Immature natural killer cell (primary cell): ENCODE measurements at regions not wholly inside any gene's neighbourhood (a gene's known extent, or its start where the extent isn't known, plus 50 kb on each side); places are given as distances from the start of the nearest gene placed in this dataset.

ENCODE experiments used
- DNase-seq, 3 donors: peaks; one replicate each; pipeline ENCODE4 v3.0.0; 2022; ENCODE audit warnings: mixed read lengths in 1 of 3
- H3K27ac Mint-ChIP-seq, 6 donors: one replicate each; pipeline ENCODE4 v1.8.0; 2020; ENCODE audit warnings: mixed read lengths in 6 of 6, mild to moderate bottlenecking in 5 of 6, inconsistent platforms in 4 of 6, moderate library complexity in 3 of 6
- H3K27me3 Mint-ChIP-seq, 3 donors: one replicate each; pipeline ENCODE4 v1.8.0; 2020 to 2021; ENCODE audit warnings: low read depth in 3 of 3, mild to moderate bottlenecking in 3 of 3, mixed read lengths in 3 of 3, moderate library complexity in 3 of 3, inconsistent platforms in 1 of 3
- H3K36me3 Mint-ChIP-seq, 3 donors: one replicate each; pipeline ENCODE4 v1.8.0; 2020; ENCODE audit warnings: mixed read lengths in 3 of 3, inconsistent platforms in 2 of 3, mild to moderate bottlenecking in 2 of 3
- H3K4me1 Mint-ChIP-seq, 2 donors: one replicate each; pipeline ENCODE4 v1.8.0; 2020; ENCODE audit warnings: inconsistent platforms in 2 of 2, mild to moderate bottlenecking in 2 of 2, mixed read lengths in 2 of 2, moderate library complexity in 1 of 2
- H3K4me3 Mint-ChIP-seq, 5 donors: one replicate each; pipeline ENCODE4 v1.8.0; 2020; ENCODE audit warnings: mild to moderate bottlenecking in 5 of 5, mixed read lengths in 5 of 5, inconsistent platforms in 3 of 5, moderate library complexity in 3 of 5
- H3K9me3 Mint-ChIP-seq, 6 donors: one replicate each; pipeline ENCODE4 v1.8.0; 2020; ENCODE audit warnings: mild to moderate bottlenecking in 6 of 6, mixed read lengths in 6 of 6, inconsistent platforms in 4 of 6, moderate library complexity in 3 of 6

GRCh38 chr15:92316586-92317295, 76.9 kb upstream of the ST8SIA2 start:
- H3K27me3 Mint-ChIP-seq = peaks cover 0 to 10% (median 0%) of the 10 kb centered on the region in 3 donors

GRCh38 chr15:92320012-92320699, 73.5 kb upstream of the ST8SIA2 start:
- DNase-seq = no peak
- H3K4me1 Mint-ChIP-seq = no peaks in the 10 kb centered on the region
- H3K4me3 Mint-ChIP-seq = no peak overlapping the region
- peaks cover 0 to 2% (median 0%) of the 10 kb centered on the region in 6 donors for H3K9me3 Mint-ChIP-seq
- H3K36me3 Mint-ChIP-seq = no peaks in the 10 kb centered on the region
- H3K27me3 Mint-ChIP-seq = peaks cover 0 to 6% (median 1%) of the 10 kb centered on the region in 3 donors
- no peak overlapping the region for H3K27ac Mint-ChIP-seq

More at GRCh38 chr15:92316586-92317295, 76.9 kb upstream of the ST8SIA2 start:
- Mint-ChIP-seq H3K36me3 (no peaks in the 10 kb centered on the region), H3K4me1 (no peaks in the 10 kb centered on the region), H3K9me3 (peaks cover 0 to 2% (median 0%) of the 10 kb centered on the region in 6 donors), H3K4me3 (no peak overlapping the region), H3K27ac (no peak overlapping the region)
- DNase-seq = no peak

GRCh38 chr15:92322566-92323355, 70.9 kb upstream of the ST8SIA2 start:
- no peaks in the 10 kb centered on the region for H3K9me3 Mint-ChIP-seq
- H3K36me3 Mint-ChIP-seq = no peaks in the 10 kb centered on the region
- peaks cover 0 to 4% (median 2%) of the 10 kb centered on the region in 3 donors for H3K27me3 Mint-ChIP-seq
- no peak overlapping the region for H3K27ac Mint-ChIP-seq
- no peak overlapping the region for H3K4me3 Mint-ChIP-seq
- no peak for DNase-seq
- H3K4me1 Mint-ChIP-seq = no peaks in the 10 kb centered on the region

GRCh38 chr15:92323525-92323924, 70.2 kb upstream of the ST8SIA2 start:
- Mint-ChIP-seq H3K9me3 (no peaks in the 10 kb centered on the region), H3K27me3 (peaks cover 0 to 4% (median 2%) of the 10 kb centered on the region in 3 donors), H3K36me3 (no peaks in the 10 kb centered on the region), H3K27ac (no peak overlapping the region), H3K4me1 (no peaks in the 10 kb centered on the region), H3K4me3 (no peak overlapping the region)
- DNase-seq = no peak

- no peak for DNase-seq
- Mint-ChIP-seq H3K9me3 (no peaks in the 10 kb centered on the region), H3K4me3 (no peak overlapping the region), H3K36me3 (no peaks in the 10 kb centered on the region), H3K27ac (no peak overlapping the region), H3K27me3 (peaks cover 2 to 6% (median 4%) of the 10 kb centered on the region in 3 donors), H3K4me1 (no peaks in the 10 kb centered on the region)
These were observed 69.3 kb upstream of the ST8SIA2 start for GRCh38 chr15:92324101-92324963.

GRCh38 chr15:92326236-92326635, 67.4 kb upstream of the ST8SIA2 start:
- no peaks in the 10 kb centered on the region for H3K36me3 Mint-ChIP-seq
- H3K27me3 Mint-ChIP-seq = peaks cover 2 to 4% (median 3%) of the 10 kb centered on the region in 3 donors
- no peaks in the 10 kb centered on the region for H3K4me1 Mint-ChIP-seq
- H3K9me3 Mint-ChIP-seq = no peaks in the 10 kb centered on the region
- DNase-seq = no peak
- no peak overlapping the region for H3K27ac Mint-ChIP-seq
- H3K4me3 Mint-ChIP-seq = no peak overlapping the region

- H3K9me3 Mint-ChIP-seq = peaks cover 0 to 3% (median 0%) of the 10 kb centered on the region in 6 donors
- H3K27ac Mint-ChIP-seq = no peak overlapping the region
- peaks cover 2 to 4% (median 3%) of the 10 kb centered on the region in 3 donors for H3K27me3 Mint-ChIP-seq
- no peaks in the 10 kb centered on the region for H3K4me1 Mint-ChIP-seq
- no peak overlapping the region for H3K4me3 Mint-ChIP-seq
- DNase-seq = no peak
- H3K36me3 Mint-ChIP-seq = no peaks in the 10 kb centered on the region
These were observed 66.6 kb upstream of the ST8SIA2 start for GRCh38 chr15:92327033-92327432.

GRCh38 chr15:92328207-92328606, 65.5 kb upstream of the ST8SIA2 start:
- H3K4me3 Mint-ChIP-seq = no peak overlapping the region
- H3K4me1 Mint-ChIP-seq = no peaks in the 10 kb centered on the region
- H3K27me3 Mint-ChIP-seq = peaks cover 2 to 6% (median 3%) of the 10 kb centered on the region in 3 donors
- no peak overlapping the region for H3K27ac Mint-ChIP-seq
- peaks cover 0 to 9% (median 0%) of the 10 kb centered on the region in 6 donors for H3K9me3 Mint-ChIP-seq
- no peak for DNase-seq
- no peaks in the 10 kb centered on the region for H3K36me3 Mint-ChIP-seq

GRCh38 chr15:92332125-92332899, 61.4 kb upstream of the ST8SIA2 start:
- Mint-ChIP-seq H3K36me3 (no peaks in the 10 kb centered on the region), H3K4me3 (no peak overlapping the region), H3K27me3 (peaks cover 4 to 8% (median 4%) of the 10 kb centered on the region in 3 donors), H3K4me1 (no peaks in the 10 kb centered on the region), H3K27ac (no peak overlapping the region), H3K9me3 (peaks cover 0 to 9% (median 0%) of the 10 kb centered on the region in 6 donors)
- no peak for DNase-seq

- peaks cover 3 to 9% (median 4%) of the 10 kb centered on the region in 3 donors for H3K27me3 Mint-ChIP-seq
- H3K4me3 Mint-ChIP-seq = no peak overlapping the region
- H3K27ac Mint-ChIP-seq = no peak overlapping the region
- peaks cover 0 to 9% (median 0%) of the 10 kb centered on the region in 6 donors for H3K9me3 Mint-ChIP-seq
- no peaks in the 10 kb centered on the region for H3K4me1 Mint-ChIP-seq
- no peak for DNase-seq
- H3K36me3 Mint-ChIP-seq = no peaks in the 10 kb centered on the region
These were observed 60.0 kb upstream of the ST8SIA2 start for GRCh38 chr15:92333709-92334108.

- Mint-ChIP-seq H3K9me3 (peaks cover 0 to 9% (median 0%) of the 10 kb centered on the region in 6 donors), H3K4me3 (no peak overlapping the region), H3K36me3 (no peaks in the 10 kb centered on the region), H3K27ac (no peak overlapping the region), H3K4me1 (no peaks in the 10 kb centered on the region), H3K27me3 (peaks cover 2 to 9% (median 7%) of the 10 kb centered on the region in 3 donors)
- DNase-seq = no peak
These were observed 57.2 kb upstream of the ST8SIA2 start for GRCh38 chr15:92336419-92336987.

GRCh38 chr15:92339361-92339760, 54.3 kb upstream of the ST8SIA2 start:
- DNase-seq = no peak
- H3K9me3 Mint-ChIP-seq = no peaks in the 10 kb centered on the region
- H3K4me1 Mint-ChIP-seq = no peaks in the 10 kb centered on the region
- H3K4me3 Mint-ChIP-seq = no peak overlapping the region
- no peaks in the 10 kb centered on the region for H3K36me3 Mint-ChIP-seq
- no peak overlapping the region for H3K27ac Mint-ChIP-seq
- peaks cover 4 to 18% (median 5%) of the 10 kb centered on the region in 3 donors for H3K27me3 Mint-ChIP-seq
